ENCODE measurements at regions not wholly inside any gene's neighbourhood (a gene's known extent, or its start where the extent isn't known, plus 50 kb on each side); places are given as distances from the start of the nearest gene placed in this dataset.

- H3K79me2 ChIP-seq (ENCODE audit: insufficient read depth, low read length) = no peaks in the 10 kb centered on the region
- Mint-ChIP-seq H3K27me3 (ENCODE audit: low read depth, unreplicated experiment) (no peaks in the 10 kb centered on the region), H3K27ac (ENCODE audit: unreplicated experiment) (no peak overlapping the region), H3K36me3 (ENCODE audit: low read depth, unreplicated experiment) (no peaks in the 10 kb centered on the region), H3K4me1 (ENCODE audit: low read depth, unreplicated experiment) (no peaks in the 10 kb centered on the region), H3K9me3 (ENCODE audit: unreplicated experiment) (no peaks in the 10 kb centered on the region), H3K4me3 (ENCODE audit: unreplicated experiment) (no peak overlapping the region)
- no peaks in the 10 kb centered on the region for H4K20me1 ChIP-seq (ENCODE audit: insufficient read depth, low read length)
- no peak overlapping the region for H3K27ac ChIP-seq (ENCODE audit: low read depth, low read length)
- no peaks in the 10 kb centered on the region for H3K36me3 ChIP-seq (ENCODE audit: insufficient read depth, low read length)
- no peaks in the 10 kb centered on the region for H3K9me3 ChIP-seq (ENCODE audit: insufficient read depth, low read depth, low read length)
- no peak overlapping the region for H3K4me3 ChIP-seq (ENCODE audit: insufficient read depth, low read depth, low read length)
- peaks cover 2% of the 10 kb centered on the region for H3K27me3 ChIP-seq (ENCODE audit: insufficient read depth, low read length)
- no peak for FAIRE-seq
- H3K9ac ChIP-seq (ENCODE audit: low read length) = no peak overlapping the region
- H3K4me1 ChIP-seq (ENCODE audit: insufficient read depth, low read length) = no peaks in the 10 kb centered on the region
- TF ChIP-seq EZH2 (IDR thresholded peaks at IDR 0.05; ENCODE audit: insufficient read depth, low read length) = no peak
- TF ChIP-seq, protein P1, sequence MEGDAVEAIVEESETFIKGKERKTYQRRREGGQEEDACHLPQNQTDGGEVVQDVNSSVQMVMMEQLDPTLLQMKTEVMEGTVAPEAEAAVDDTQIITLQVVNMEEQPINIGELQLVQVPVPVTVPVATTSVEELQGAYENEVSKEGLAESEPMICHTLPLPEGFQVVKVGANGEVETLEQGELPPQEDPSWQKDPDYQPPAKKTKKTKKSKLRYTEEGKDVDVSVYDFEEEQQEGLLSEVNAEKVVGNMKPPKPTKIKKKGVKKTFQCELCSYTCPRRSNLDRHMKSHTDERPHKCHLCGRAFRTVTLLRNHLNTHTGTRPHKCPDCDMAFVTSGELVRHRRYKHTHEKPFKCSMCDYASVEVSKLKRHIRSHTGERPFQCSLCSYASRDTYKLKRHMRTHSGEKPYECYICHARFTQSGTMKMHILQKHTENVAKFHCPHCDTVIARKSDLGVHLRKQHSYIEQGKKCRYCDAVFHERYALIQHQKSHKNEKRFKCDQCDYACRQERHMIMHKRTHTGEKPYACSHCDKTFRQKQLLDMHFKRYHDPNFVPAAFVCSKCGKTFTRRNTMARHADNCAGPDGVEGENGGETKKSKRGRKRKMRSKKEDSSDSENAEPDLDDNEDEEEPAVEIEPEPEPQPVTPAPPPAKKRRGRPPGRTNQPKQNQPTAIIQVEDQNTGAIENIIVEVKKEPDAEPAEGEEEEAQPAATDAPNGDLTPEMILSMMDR (IDR thresholded peaks at IDR 0.05; ENCODE audit: insufficient read depth, low read depth, low read length) = no peak
- no peak overlapping the region for H3K4me2 ChIP-seq (ENCODE audit: low read length)
- no peak overlapping the region for H2AFZ ChIP-seq (ENCODE audit: low read depth, low read length)
- no peak for DNase-seq (ENCODE audit: low read depth)
Measured at GRCh38 chr14:60363687-60364086, 114.7 kb downstream of the PPM1A start.

GRCh38 chr14:60381909-60382308 lies 104.0 kb downstream of the C14orf39 start:
- FAIRE-seq (no peak), DNase-seq (ENCODE audit: low read depth) (no peak)
- H3K27me3 Mint-ChIP-seq (ENCODE audit: low read depth, unreplicated experiment) = no peaks in the 10 kb centered on the region
- Histone ChIP-seq H3K4me2 (ENCODE audit: low read length) (no peak overlapping the region), H3K27ac (ENCODE audit: low read depth, low read length) (no peak overlapping the region), H2AFZ (ENCODE audit: low read depth, low read length) (no peak overlapping the region), H3K36me3 (ENCODE audit: insufficient read depth, low read length) (no peaks in the 10 kb centered on the region), H3K4me1 (ENCODE audit: insufficient read depth, low read length) (no peaks in the 10 kb centered on the region), H3K9me3 (ENCODE audit: insufficient read depth, low read depth, low read length) (peaks cover 3% of the 10 kb centered on the region), H4K20me1 (ENCODE audit: insufficient read depth, low read length) (no peaks in the 10 kb centered on the region), H3K9ac (ENCODE audit: low read length) (no peak overlapping the region), H3K27me3 (ENCODE audit: insufficient read depth, low read length) (no peaks in the 10 kb centered on the region), H3K4me3 (ENCODE audit: insufficient read depth, low read depth, low read length) (no peak overlapping the region), H3K79me2 (ENCODE audit: insufficient read depth, low read length) (no peaks in the 10 kb centered on the region)
- TF ChIP-seq EZH2 (IDR thresholded peaks at IDR 0.05; ENCODE audit: insufficient read depth, low read length) = no peak
- TF ChIP-seq, protein P1 (IDR thresholded peaks at IDR 0.05; ENCODE audit: insufficient read depth, low read depth, low read length) = no peak
- H3K9me3 Mint-ChIP-seq (ENCODE audit: unreplicated experiment) = no peaks in the 10 kb centered on the region
- no peak overlapping the region for H3K4me3 Mint-ChIP-seq (ENCODE audit: unreplicated experiment)
- H3K4me1 Mint-ChIP-seq (ENCODE audit: low read depth, unreplicated experiment) = no peaks in the 10 kb centered on the region
- no peak overlapping the region for H3K27ac Mint-ChIP-seq (ENCODE audit: unreplicated experiment)
- no peaks in the 10 kb centered on the region for H3K36me3 Mint-ChIP-seq (ENCODE audit: low read depth, unreplicated experiment)
